IPS DF 6.9 (cell line): ENCODE measurements at regions not wholly inside any gene's neighbourhood (a gene's known extent, or its start where the extent isn't known, plus 50 kb on each side); places are given as distances from the start of the nearest gene placed in this dataset.

Experiments used
- DNase-seq: peaks from one replicate; pipeline ENCODE4 v3.0.0-alpha.2; 2013; ENCODE audit warnings: low read depth, low spot score
- H3K27ac ChIP-seq: one replicate; pipeline ENCODE4 v1.5.1; 2013; ENCODE audit warnings: low read length, control low read depth
- H3K27me3 ChIP-seq: 2 replicates; pipeline ENCODE4 v1.6.1; 2013; ENCODE audit warnings: mild to moderate bottlenecking, low read length; ENCODE audit not compliant: control insufficient read depth, insufficient read depth
- H3K36me3 ChIP-seq: 2 replicates; pipeline ENCODE4 v1.6.1; 2013; ENCODE audit warnings: low read length; ENCODE audit not compliant: control insufficient read depth, insufficient read depth
- H3K4me1 ChIP-seq: 2 replicates; pipeline ENCODE4 v1.6.1; 2013; ENCODE audit warnings: low read length; ENCODE audit not compliant: control insufficient read depth, insufficient read depth
- H3K4me3 ChIP-seq: 2 replicates; pipeline ENCODE4 v1.5.1; 2013; ENCODE audit warnings: mild to moderate bottlenecking, low read length
- H3K9me3 ChIP-seq: 2 replicates; pipeline ENCODE4 v1.6.1; 2013; ENCODE audit warnings: low read length, inconsistent platforms; ENCODE audit not compliant: control insufficient read depth, insufficient read depth
- WGBS: extraction: QIAGEN DNeasy Blood & Tissue Kit; methylation state at CpG from one replicate; pipeline ENCODE4 v1.1.7; 2013; ENCODE audit warnings: mixed read lengths, missing lambda C conversion rate; ENCODE audit not compliant: insufficient read length, insufficient coverage; 5-methylcytosine and 5-hydroxymethylcytosine counted together

- no peak overlapping the region for H3K27ac ChIP-seq
- H3K4me3 ChIP-seq = no peak overlapping the region
- DNase-seq = no peak
- no CpG with 5 or more reads among the region's 2 CpGs for WGBS
- no peaks in the 10 kb centered on the region; the same call in 1 of the 2 replicates for H3K9me3 ChIP-seq
- no peaks in the 10 kb centered on the region for H3K36me3 ChIP-seq
- H3K4me1 ChIP-seq = no peaks in the 10 kb centered on the region
- no peaks in the 10 kb centered on the region for H3K27me3 ChIP-seq
These were observed 93.3 kb downstream of the HYCC1 start for GRCh38 chr7:22920672-22921071.

DNA sequence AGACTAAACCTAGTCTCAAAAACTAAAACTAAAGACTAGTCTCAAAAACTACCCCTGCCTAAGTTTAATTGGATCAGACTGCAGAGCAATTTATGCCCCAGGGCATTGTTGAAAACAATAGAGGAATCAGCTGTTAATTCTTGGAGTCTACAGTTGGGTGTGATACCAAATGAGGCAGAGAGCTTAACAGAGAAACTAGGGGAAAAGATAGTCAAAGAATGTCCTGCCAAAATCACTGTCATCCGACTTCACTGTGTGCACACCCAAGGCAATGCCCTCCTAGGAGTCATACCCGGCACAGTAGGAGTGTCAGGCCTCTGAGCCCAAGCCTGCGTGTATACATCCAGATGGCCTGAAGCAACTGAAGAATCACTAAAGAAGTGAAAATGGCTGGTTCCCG lies 90.5 kb upstream of the TOMM7 start:
- Histone ChIP-seq H3K27me3 (no peaks in the 10 kb centered on the region), H3K27ac (no peak overlapping the region), H3K9me3 (no peaks in the 10 kb centered on the region; the same call in 1 of the 2 replicates), H3K36me3 (no peaks in the 10 kb centered on the region), H3K4me3 (no peak overlapping the region), H3K4me1 (no peaks in the 10 kb centered on the region)
- DNase-seq = no peak
- WGBS = no CpG with 5 or more reads among the region's 4 CpGs

DNA sequence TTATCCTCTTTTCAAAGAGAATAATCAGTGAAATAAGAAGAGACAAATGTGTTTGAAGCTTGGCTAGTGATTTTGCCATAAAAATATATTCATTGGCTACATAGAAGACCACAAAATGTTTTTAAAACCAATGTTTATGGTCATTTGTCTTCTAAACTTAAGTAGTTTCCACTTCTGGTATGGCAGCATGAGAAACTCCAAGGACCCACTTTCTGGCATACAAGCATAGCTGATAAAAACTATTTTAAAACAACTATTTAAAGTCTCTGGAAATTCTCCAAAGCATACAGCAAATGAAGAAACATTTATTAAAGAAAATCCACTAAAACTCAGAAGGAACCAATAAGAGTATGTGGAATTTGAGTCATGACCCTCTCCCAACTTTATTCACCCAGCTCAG lies 89.2 kb upstream of the TOMM7 start:
- H3K4me1 ChIP-seq = no peaks in the 10 kb centered on the region

DNA sequence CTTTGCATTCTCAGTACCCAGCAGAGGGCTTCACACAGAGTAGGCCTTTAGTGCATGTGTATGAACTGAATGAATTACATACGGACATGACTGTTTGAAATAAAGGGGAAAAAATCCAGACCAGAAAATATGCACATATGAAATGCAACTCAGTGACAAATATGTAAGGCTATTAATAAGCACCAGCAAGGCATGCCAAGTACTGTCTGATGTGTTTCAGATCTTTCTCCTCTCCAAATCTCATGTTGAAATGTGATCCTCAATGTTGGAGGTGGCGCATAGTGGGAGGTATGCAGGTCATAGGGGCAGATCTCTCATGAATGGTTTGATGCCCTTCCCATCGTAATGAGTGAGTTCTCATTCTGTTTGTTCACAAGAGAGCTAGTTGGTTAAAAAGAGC lies 87.3 kb upstream of the TOMM7 start:
- no CpG with 5 or more reads among the region's 3 CpGs for WGBS

More for the DNA sequence above, 89.2 kb upstream of the TOMM7 start:
- Histone ChIP-seq H3K27me3 (no peaks in the 10 kb centered on the region), H3K4me3 (no peak overlapping the region), H3K9me3 (no peaks in the 10 kb centered on the region; the same call in 1 of the 2 replicates), H3K27ac (no peak overlapping the region), H3K36me3 (no peaks in the 10 kb centered on the region)
- DNase-seq = no peak

GRCh38 chr7:22907805-22908204 lies 85.2 kb upstream of the TOMM7 start:
- DNase-seq = no peak
- WGBS = no CpG with 5 or more reads among the region's 3 CpGs
- Histone ChIP-seq H3K9me3 (no peaks in the 10 kb centered on the region), H3K27me3 (no peaks in the 10 kb centered on the region), H3K4me3 (no peak overlapping the region), H3K4me1 (no peaks in the 10 kb centered on the region), H3K36me3 (no peaks in the 10 kb centered on the region), H3K27ac (no peak overlapping the region)

More for the DNA sequence above, 87.3 kb upstream of the TOMM7 start:
- no peaks in the 10 kb centered on the region for H3K4me1 ChIP-seq
- no peaks in the 10 kb centered on the region for H3K9me3 ChIP-seq
- H3K27ac ChIP-seq = no peak overlapping the region
- DNase-seq = no peak
- H3K27me3 ChIP-seq = no peaks in the 10 kb centered on the region
- H3K36me3 ChIP-seq = no peaks in the 10 kb centered on the region
- H3K4me3 ChIP-seq = no peak overlapping the region

DNA sequence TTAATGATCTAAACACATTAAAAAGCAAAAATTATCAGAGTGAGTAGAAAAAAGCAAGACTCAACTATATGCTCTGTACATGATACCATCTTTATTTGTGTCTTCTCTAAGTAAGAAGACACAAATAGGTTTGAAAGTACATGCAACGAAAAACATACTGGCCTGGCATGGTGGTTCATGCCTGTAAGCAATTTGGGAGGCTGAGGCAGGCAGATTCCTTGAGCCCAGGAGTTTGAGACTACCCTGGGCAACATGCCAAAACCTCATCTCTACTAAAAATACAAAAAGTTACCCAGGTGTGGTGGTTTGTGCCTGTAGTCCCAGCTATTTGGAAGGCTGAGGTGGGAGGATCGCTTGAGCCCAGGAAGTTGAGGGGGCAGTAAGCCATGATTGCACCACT lies 78.1 kb upstream of the TOMM7 start:
- DNase-seq = no peak
- H3K36me3 ChIP-seq = no peaks in the 10 kb centered on the region
- no peaks in the 10 kb centered on the region for H3K27me3 ChIP-seq

GRCh38 chr7:22900101-22900500 lies 77.5 kb upstream of the TOMM7 start:
- H3K27ac ChIP-seq = no peak overlapping the region
- no peak overlapping the region for H3K4me3 ChIP-seq
- no peaks in the 10 kb centered on the region for H3K36me3 ChIP-seq
- H3K4me1 ChIP-seq = peaks cover 2% of the 10 kb centered on the region; the same call in 1 of the 2 replicates
- no peaks in the 10 kb centered on the region for H3K9me3 ChIP-seq
- no peak for DNase-seq
- no peaks in the 10 kb centered on the region for H3K27me3 ChIP-seq
- no CpG with 5 or more reads among the region's 1 CpG for WGBS

More for the DNA sequence above, 78.1 kb upstream of the TOMM7 start:
- Histone ChIP-seq H3K4me3 (no peak overlapping the region), H3K4me1 (peaks cover 2% of the 10 kb centered on the region; the same call in 1 of the 2 replicates), H3K27ac (no peak overlapping the region), H3K9me3 (no peaks in the 10 kb centered on the region)
- no CpG with 5 or more reads among the region's 2 CpGs for WGBS

- no peaks in the 10 kb centered on the region for H3K9me3 ChIP-seq
- no peaks in the 10 kb centered on the region for H3K27me3 ChIP-seq
- whole genome bisulfite sequencing = no CpG with 5 or more reads among the region's 5 CpGs
- no peaks in the 10 kb centered on the region for H3K36me3 ChIP-seq
- H3K4me1 ChIP-seq = peaks cover 2% of the 10 kb centered on the region; the same call in 1 of the 2 replicates
- H3K4me3 ChIP-seq = no peak overlapping the region
- peak; percentile 13 for DNase-seq
- H3K27ac ChIP-seq = no peak overlapping the region
These were observed 74.3 kb upstream of the TOMM7 start for GRCh38 chr7:22896917-22897316.

DNA sequence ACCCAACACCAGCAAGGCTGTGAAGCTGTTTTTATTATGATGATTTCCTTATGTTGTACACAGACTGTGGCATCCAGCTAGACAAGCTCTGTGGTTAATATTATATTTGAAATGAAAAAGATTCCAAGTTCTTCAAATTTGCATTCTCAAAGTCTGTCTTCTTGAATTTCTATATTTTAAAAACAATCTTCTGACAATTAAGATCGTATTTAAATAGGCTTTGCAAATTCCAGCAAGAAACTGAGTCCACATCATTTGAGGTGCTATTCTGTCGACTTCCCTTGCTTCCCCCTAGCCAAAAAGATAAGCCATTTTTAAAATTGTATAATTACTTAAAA lies 73.1 kb upstream of the TOMM7 start:
- Histone ChIP-seq H3K4me1 (peaks cover 2% of the 10 kb centered on the region; the same call in 1 of the 2 replicates), H3K4me3 (no peak overlapping the region), H3K36me3 (no peaks in the 10 kb centered on the region), H3K27ac (no peak overlapping the region), H3K27me3 (no peaks in the 10 kb centered on the region), H3K9me3 (no peaks in the 10 kb centered on the region)
- no CpG with 5 or more reads among the region's 2 CpGs for WGBS
- no peak for DNase-seq

- H3K9me3 ChIP-seq = no peaks in the 10 kb centered on the region
- no peak overlapping the region for H3K4me3 ChIP-seq
- H3K36me3 ChIP-seq = no peaks in the 10 kb centered on the region
- H3K27ac ChIP-seq = no peak overlapping the region
- WGBS = no CpG with 5 or more reads among the region's 3 CpGs
- DNase-seq = no peak
- H3K27me3 ChIP-seq = no peaks in the 10 kb centered on the region
- peaks cover 2% of the 10 kb centered on the region; the same call in 1 of the 2 replicates for H3K4me1 ChIP-seq
These were observed 72.6 kb upstream of the TOMM7 start for GRCh38 chr7:22895140-22895827.

- WGBS = 100% methylated on average over 3 of the region's 10 CpGs
- Histone ChIP-seq H3K36me3 (no peaks in the 10 kb centered on the region), H3K27me3 (no peaks in the 10 kb centered on the region), H3K4me1 (peaks cover 2% of the 10 kb centered on the region; the same call in 1 of the 2 replicates), H3K27ac (no peak overlapping the region), H3K9me3 (no peaks in the 10 kb centered on the region), H3K4me3 (no peak overlapping the region)
- DNase-seq = no peak
These were observed 71.9 kb upstream of the TOMM7 start for GRCh38 chr7:22894546-22894945.
